H1 (cell line): ENCODE measurements at regions not wholly inside any gene's neighbourhood (a gene's known extent, or its start where the extent isn't known, plus 50 kb on each side); places are given as distances from the start of the nearest gene placed in this dataset.
A peak's percentile ranks its signal among the peaks of the same experiment; 100 is the strongest.

Experiments used
- CTCF ChIA-PET: fragments of 300-600 bp; sonication (Branson Sonifier 250); formaldehyde crosslinking; loops from one replicate; lab custom pipeline; 2021; ENCODE audit not compliant: partially characterized antibody; lab: Charles Lee
- POLR2A ChIA-PET: fragments of 300-600 bp; sonication (Branson Sonifier 250); formaldehyde crosslinking; loops from one replicate; lab custom pipeline; 2021; ENCODE audit warnings: inconsistent platforms; ENCODE audit not compliant: partially characterized antibody; lab: Charles Lee
- DNase-seq, 2 experiments: peaks; one replicate each; pipeline versions ENCODE4 v3.0.0 to v3.0.0-alpha.2; 2010 to 2022; ENCODE audit warnings: low spot score in 2 of 2, low read depth in 1 of 2, mixed read lengths in 1 of 2
- FAIRE-seq: peaks from 2 replicates; lab custom pipeline; 2011; peaks lifted over from hg19 to GRCh38; lab: Jason Lieb, UNC
- H2AFZ ChIP-seq: 2 replicates; pipeline ENCODE4 v1.8.1; 2012; ENCODE audit warnings: low read length, inconsistent platforms
- H2AK5ac ChIP-seq: 2 replicates; pipeline ENCODE4 v1.6.1; 2013; ENCODE audit warnings: low read depth, low read length
- H2BK120ac ChIP-seq: replicated peaks from 2 replicates; pipeline ENCODE3; 2013; ENCODE audit warnings: low read depth, low read length, inconsistent platforms
- H2BK12ac ChIP-seq: 2 replicates; pipeline ENCODE4 v1.6.1; 2013; ENCODE audit warnings: low read depth, low read length
- H2BK15ac ChIP-seq: 2 replicates; pipeline ENCODE4 v1.6.1; 2013; ENCODE audit warnings: low read length
- H2BK20ac ChIP-seq: 2 replicates; pipeline ENCODE4 v1.6.1; 2013; ENCODE audit warnings: low read length
- H2BK5ac ChIP-seq: 2 replicates; pipeline ENCODE4 v1.6.1; 2013; ENCODE audit warnings: low read depth, low read length
- H3K14ac ChIP-seq: 2 replicates; pipeline ENCODE4 v1.6.1; 2013; ENCODE audit warnings: inconsistent platforms; ENCODE audit not compliant: insufficient read length
- H3K18ac ChIP-seq: 2 replicates; pipeline ENCODE4 v1.6.1; 2013; ENCODE audit warnings: low read length; ENCODE audit errors: extremely low read depth
- H3K23ac ChIP-seq: 2 replicates; pipeline ENCODE4 v1.6.1; 2013; ENCODE audit warnings: inconsistent platforms; ENCODE audit not compliant: insufficient read length
- H3K23me2 ChIP-seq: 2 replicates; pipeline ENCODE4 v1.6.1; 2013; ENCODE audit warnings: low read depth, low read length
- H3K27ac ChIP-seq: 2 replicates; pipeline ENCODE4 v1.6.1; 2011; ENCODE audit warnings: low read depth, low read length, inconsistent platforms
- H3K27me3 ChIP-seq, 4 experiments: replicated peaks in 1 of 4; 1 replicate in 1 of 4; 2 replicates in 3 of 4; pipeline versions ENCODE4 v1.6.1 to v1.8.1; 2011 to 2013; ENCODE audit warnings: low read length in 3 of 4, mild to moderate bottlenecking in 3 of 4, inconsistent platforms in 2 of 4, mixed read lengths in 2 of 4, moderate library complexity in 1 of 4; ENCODE audit not compliant: control insufficient read depth in 3 of 4, insufficient read depth in 3 of 4; ENCODE audit errors: extremely low read depth in 1 of 4
- H3K36me3 ChIP-seq, 4 experiments: 2 replicates each; pipeline versions ENCODE4 v1.6.1 to v1.8.1; 2011 to 2013; ENCODE audit warnings: mild to moderate bottlenecking in 4 of 4, low read length in 3 of 4, moderate library complexity in 2 of 4, control low read depth in 1 of 4, inconsistent platforms in 1 of 4; ENCODE audit not compliant: insufficient read depth in 4 of 4, control insufficient read depth in 2 of 4
- H3K4ac ChIP-seq: replicated peaks from 2 replicates; pipeline ENCODE3; 2013; ENCODE audit warnings: low read length, low read depth, mixed read lengths, inconsistent platforms; ENCODE audit not compliant: insufficient read length
- H3K4me1 ChIP-seq, 4 experiments: replicated peaks in 1 of 4; 1 replicate in 1 of 4; 2 replicates in 3 of 4; pipeline versions ENCODE4 v1.6.1 to v1.8.1; 2011 to 2013; ENCODE audit warnings: low read length in 3 of 4, inconsistent platforms in 2 of 4, mixed read lengths in 1 of 4; ENCODE audit not compliant: insufficient read depth in 4 of 4, control insufficient read depth in 3 of 4
- H3K4me2 ChIP-seq, 2 experiments: 2 replicates each; pipeline versions ENCODE4 v1.6.1 to v1.8.1; 2011 to 2013; ENCODE audit warnings: low read depth in 2 of 2, low read length in 2 of 2, control low read depth in 1 of 2, inconsistent platforms in 1 of 2, mild to moderate bottlenecking in 1 of 2; ENCODE audit not compliant: insufficient read depth in 1 of 2
- H3K4me3 ChIP-seq, 4 experiments: fragments of 200-600, 300-600 bp in 1 of 4; sonication (generic), shearing (Covaris generic), sonication (Bioruptor Twin) in 1 of 4; 2 replicates each; pipeline versions ENCODE4 v1.5.1 to v1.8.1; 2011 to 2016; ENCODE audit warnings: low read length in 4 of 4, low read depth in 3 of 4, control low read depth in 2 of 4, inconsistent platforms in 2 of 4, mild to moderate bottlenecking in 2 of 4, mixed read lengths in 1 of 4, moderate library complexity in 1 of 4; ENCODE audit not compliant: insufficient read depth in 2 of 4; ENCODE audit errors: extremely low read depth in 1 of 4
- H3K56ac ChIP-seq: replicated peaks from 2 replicates; pipeline ENCODE3; 2013; ENCODE audit warnings: low read depth, mild to moderate bottlenecking, mixed read lengths, low read length, inconsistent platforms; ENCODE audit not compliant: insufficient read length
- H3K79me1 ChIP-seq: 2 replicates; pipeline ENCODE4 v1.6.1; 2013; ENCODE audit warnings: low read depth, low read length, control low read depth
- H3K79me2 ChIP-seq, 2 experiments: 2 replicates each; pipeline versions ENCODE4 v1.6.1 to v1.8.1; 2012 to 2013; ENCODE audit warnings: low read length in 2 of 2, mild to moderate bottlenecking in 2 of 2, inconsistent platforms in 1 of 2; ENCODE audit not compliant: insufficient read depth in 2 of 2, control insufficient read depth in 1 of 2
- H3K9ac ChIP-seq, 4 experiments: replicated peaks in 1 of 4; 1 replicate in 1 of 4; 2 replicates in 3 of 4; pipeline versions ENCODE4 v1.6.1 to v1.8.1; 2011 to 2013; ENCODE audit warnings: low read depth in 3 of 4, low read length in 3 of 4, control low read depth in 2 of 4, mild to moderate bottlenecking in 2 of 4, moderate library complexity in 2 of 4, inconsistent platforms in 1 of 4; ENCODE audit errors: extremely low read depth in 1 of 4
- H3K9me3 ChIP-seq, 2 experiments: 2 replicates each; pipeline versions ENCODE4 v1.6.1 to v1.8.1; 2012 to 2013; ENCODE audit warnings: mild to moderate bottlenecking in 2 of 2, moderate library complexity in 2 of 2, control low read depth in 1 of 2, inconsistent platforms in 1 of 2, low read depth in 1 of 2, low read length in 1 of 2, mixed read lengths in 1 of 2; ENCODE audit not compliant: insufficient read depth in 2 of 2
- H4K20me1 ChIP-seq, 2 experiments: replicated peaks in 1 of 2; 2 replicates each; pipeline versions ENCODE3 to v1.8.1; 2011 to 2013; ENCODE audit warnings: inconsistent platforms in 2 of 2, low read length in 2 of 2, mild to moderate bottlenecking in 1 of 2; ENCODE audit not compliant: insufficient read depth in 2 of 2, control insufficient read depth in 1 of 2
- H4K5ac ChIP-seq: 2 replicates; pipeline ENCODE4 v1.6.1; 2013; ENCODE audit warnings: low read length, low read depth, mixed read lengths, inconsistent platforms; ENCODE audit not compliant: insufficient read length
- H4K8ac ChIP-seq: 2 replicates; pipeline ENCODE4 v1.8.0; 2013; ENCODE audit warnings: mild to moderate bottlenecking, moderate library complexity, low read length, inconsistent platforms; ENCODE audit not compliant: insufficient read depth; ENCODE audit errors: extremely low read depth
- H4K91ac ChIP-seq: replicated peaks from 2 replicates; pipeline ENCODE3; 2013; ENCODE audit warnings: low read length, mixed read lengths, inconsistent platforms; ENCODE audit not compliant: insufficient read length
- CEBPB ChIP-seq: IDR thresholded peaks from 2 replicates; pipeline ENCODE4 v1.6.1; 2012; ENCODE audit warnings: low read depth, low read length
- NANOG ChIP-seq: IDR thresholded peaks from 2 replicates; pipeline ENCODE4 v1.6.1; 2011; ENCODE audit warnings: low read length, low read depth, mild to moderate bottlenecking, inconsistent platforms; ENCODE audit not compliant: insufficient read depth, poor library complexity, severe bottlenecking
- PHF8 ChIP-seq: fragments of 200-600 bp; sonication (generic); conservative IDR thresholded peaks from 2 replicates; pipeline ENCODE4 v1.7.1; 2012; ENCODE audit warnings: low read depth, mild to moderate bottlenecking, inconsistent platforms, low read length, moderate library complexity
- RNF2 ChIP-seq: fragments of 200-900, 300-1000 bp; sonication (generic); IDR thresholded peaks from 2 replicates; pipeline ENCODE4 v1.7.1; 2016; ENCODE audit warnings: borderline replicate concordance, low read depth, mild to moderate bottlenecking, antibody characterized with exemption, low read length; ENCODE audit not compliant: poor library complexity, severe bottlenecking; ENCODE audit errors: missing control alignments
- SP4 ChIP-seq: IDR thresholded peaks from 2 replicates; pipeline ENCODE4 v1.6.1; 2012; ENCODE audit warnings: low read length, inconsistent platforms
- TAF7 ChIP-seq: optimal IDR thresholded peaks from 2 replicates; pipeline ENCODE3; 2011; ENCODE audit warnings: low read depth, mild to moderate bottlenecking, inconsistent platforms, low read length, moderate library complexity, borderline replicate concordance
- WGBS, 2 experiments: shearing (Covaris generic) in 1 of 2; methylation state at CpG; one replicate each; pipeline versions ENCODE4 v1.1.6 to v1.1.7; 2013 to 2015; ENCODE audit warnings: low lambda C conversion rate in 2 of 2, mixed read lengths in 2 of 2, inconsistent platforms in 1 of 2, low coverage in 1 of 2, missing lambda C conversion rate in 1 of 2; ENCODE audit not compliant: insufficient replicate concordance in 2 of 2, insufficient coverage in 1 of 2, insufficient read length in 1 of 2; ENCODE audit errors: extremely low coverage in 1 of 2, missing lambda C conversion rate in 1 of 2; 5-methylcytosine and 5-hydroxymethylcytosine counted together

GRCh38 chr6:141472162-141472928 is 660.4 kb upstream of the GJE1 start:
- no peak overlapping the region for H2BK15ac ChIP-seq
- no peak overlapping the region for H2AFZ ChIP-seq
- no peak for TF ChIP-seq CEBPB
- no peak for TF ChIP-seq RNF2
- no peak for TF ChIP-seq TAF7
- TF ChIP-seq NANOG, result no peak
- TF ChIP-seq PHF8, result no peak
- no peak for TF ChIP-seq SP4
- H3K36me3 ChIP-seq, result peaks cover 0 to 13% (median 0%) of the 10 kb centered on the region in 4 experiments; a peak in 3 of 8 replicates
- no peak overlapping the region for H3K18ac ChIP-seq
- H3K4me1 ChIP-seq, result peaks cover 0 to 3% (median 0%) of the 10 kb centered on the region in 4 experiments; a peak in 2 of 7 replicates
- peak overlapping the region; percentile 69; the same call in 1 of the 2 replicates for H2BK5ac ChIP-seq
- no peak overlapping the region for H3K4me2 ChIP-seq
- no peaks in the 10 kb centered on the region for H3K23me2 ChIP-seq
- ChIA-PET POLR2A (interaction anchor here (0.8 kb wide), 1 partner anchor 28 kb away, joined by 3 read pairs; no protein-coding TSS in a partner anchor), CTCF (no interaction called here)
- H3K9ac ChIP-seq, result no peak overlapping the region
- H3K79me2 ChIP-seq, result no peaks in the 10 kb centered on the region
- peak overlapping the region; percentile 49 for H4K91ac ChIP-seq
- 77% methylated on average over 2 of the region's 2 CpGs; no CpG with 5 or more reads in 1 of the 2 experiments for WGBS, 2 experiments
- H3K56ac ChIP-seq, result no peak overlapping the region
- H4K5ac ChIP-seq, result no peak overlapping the region
- FAIRE-seq (no peak), DNase-seq (no peak)
- H4K8ac ChIP-seq, result no peak overlapping the region
- H2BK12ac ChIP-seq, result 0 out of 2 replicates have a peak overlapping the region, but pooled peaks have one; percentile 75
- H3K27ac ChIP-seq, result no peak overlapping the region
- H2BK120ac ChIP-seq, result no peak overlapping the region
- no peak overlapping the region for H3K23ac ChIP-seq
- 0 out of 2 replicates have a peak overlapping the region, but pooled peaks have one; percentile 10 for H2AK5ac ChIP-seq
- H2BK20ac ChIP-seq, result 0 out of 2 replicates have a peak overlapping the region, but pooled peaks have one; percentile 55
- no peak overlapping the region for H3K4ac ChIP-seq
- H4K20me1 ChIP-seq, result no peaks in the 10 kb centered on the region
- H3K79me1 ChIP-seq, result no peaks in the 10 kb centered on the region
- no peak overlapping the region for H3K4me3 ChIP-seq
- no peak overlapping the region for H3K14ac ChIP-seq
- no peaks in the 10 kb centered on the region for H3K27me3 ChIP-seq
- H3K9me3 ChIP-seq, result peaks cover 18 to 21% of the 10 kb centered on the region in 2 experiments
